Right lobe of liver (tissue), 6 donors: ENCODE measurements at regions not wholly inside any gene's neighbourhood (a gene's known extent, or its start where the extent isn't known, plus 50 kb on each side); places are given as distances from the start of the nearest gene placed in this dataset.

ENCODE experiments used
- ATAC-seq, 4 donors: fragments of 200-7000 bp; cut with Tn5 transposase; one replicate each; pipeline ENCODE4 v1.9.1; 2020; ENCODE audit warnings: mild to moderate bottlenecking in 4 of 4, moderate library complexity in 4 of 4
- DNase-seq, 3 donors: peaks; one replicate each; pipeline ENCODE4 v3.0.0-alpha.2; 2020
- H3K27ac ChIP-seq, 3 donors: fragments of 200-600 bp; one replicate each; pipeline ENCODE4 v1.8.0; 2022
- H3K27me3 ChIP-seq, 2 donors: fragments of 200-600 bp; one replicate each; pipeline ENCODE4 v1.8.0; 2022
- H3K36me3 ChIP-seq, 4 donors: fragments of 200-600 bp; sonication (generic) in 1 of 4; one replicate each; pipeline versions ENCODE4 v1.5.1 to v1.8.0; 2017 to 2022; ENCODE audit warnings: control low read depth in 1 of 4
- H3K4me1 ChIP-seq, 4 donors: fragments of 200-600 bp; sonication (generic) in 1 of 4; one replicate each; pipeline versions ENCODE4 v1.5.1 to v1.8.0; 2017 to 2022; ENCODE audit warnings: control low read depth in 1 of 4
- H3K4me3 ChIP-seq, 3 donors: fragments of 200-600 bp; one replicate each; pipeline ENCODE4 v1.8.0; 2022
- H3K9me3 ChIP-seq, 4 donors: fragments of 200-600 bp; sonication (generic) in 1 of 4; one replicate each; pipeline versions ENCODE4 v1.5.1 to v1.8.0; 2017 to 2022; ENCODE audit warnings: control low read depth in 1 of 4
- CTCF ChIP-seq, 4 donors: fragments of 200-600 bp in 3 of 4; fragments of 450-650 bp in 1 of 4; IDR thresholded peaks; one replicate each; pipeline versions ENCODE4 v1.5.1 to v1.8.0; 2016 to 2022; ENCODE audit warnings: antibody characterized with exemption in 4 of 4, mild to moderate bottlenecking in 2 of 4
- POLR2A ChIP-seq: fragments of 450-650 bp; IDR thresholded peaks from one replicate; pipeline ENCODE4 v1.6.1; 2017; ENCODE audit warnings: antibody characterized with exemption, mild to moderate bottlenecking
- WGBS: methylation state at CpG from one replicate; pipeline ENCODE4 v1.1.6; 2018; ENCODE audit warnings: low coverage, low lambda C conversion rate; ENCODE audit not compliant: insufficient coverage; ENCODE audit errors: missing lambda C conversion rate; 5-methylcytosine and 5-hydroxymethylcytosine counted together
- intact Hi-C, 2 donors: fragments of 100-400 bp; cut with DNase I; formaldehyde crosslinking; loops; one replicate each; pipeline versions ENCODE4 v1.11.2 to v1.14.1; 2022
- donor health status: DM: no; HTN: yes; CAD: no.
- donor health status: DM: no; HTN: no; CAD: no.
- donor health status: DM: no; HTN: no; CAD: no.
- donor health status: DM: no; HTN: yes; CAD: no.
- donor health status: DM: no; HTN: yes; CAD: no.

GRCh38 chr3:5874931-5875341 lies 687.4 kb downstream of the EDEM1 start:
- no peaks in the 10 kb centered on the region for H3K4me1 ChIP-seq
- ATAC-seq (no peak), DNase-seq (no peak)
- H3K27ac ChIP-seq = no peak overlapping the region
- no peak for TF ChIP-seq CTCF (IDR thresholded peaks at IDR 0.05)
- no peak for TF ChIP-seq POLR2A
- H3K9me3 ChIP-seq = no peaks in the 10 kb centered on the region
- H3K4me3 ChIP-seq = no peak overlapping the region
- intact Hi-C loops = no loop called here
- WGBS = 53% methylated on average over 2 of the region's 2 CpGs
- H3K36me3 ChIP-seq = no peaks in the 10 kb centered on the region
- H3K27me3 ChIP-seq = no peaks in the 10 kb centered on the region

- no peak for ATAC-seq
- Histone ChIP-seq H3K9me3 (no peaks in the 10 kb centered on the region), H3K4me1 (no peaks in the 10 kb centered on the region), H3K27me3 (no peaks in the 10 kb centered on the region), H3K4me3 (no peak overlapping the region), H3K27ac (no peak overlapping the region), H3K36me3 (no peaks in the 10 kb centered on the region)
- 59% methylated on average over 3 of the region's 3 CpGs for WGBS
- no peak for DNase-seq
- intact Hi-C loops = no loop called here
- no peak for TF ChIP-seq POLR2A
- TF ChIP-seq CTCF (IDR thresholded peaks at IDR 0.05) = no peak
Observed at GRCh38 chr3:5888851-5889250, 701.3 kb downstream of the EDEM1 start.

GRCh38 chr3:5889374-5889773 lies 701.9 kb downstream of the EDEM1 start:
- ATAC-seq = no peak
- intact Hi-C loops = no loop called here
- WGBS = 73% methylated on average over 3 of the region's 3 CpGs

GRCh38 chr3:5891711-5892110 lies 704.2 kb downstream of the EDEM1 start:
- ATAC-seq (no peak), DNase-seq (no peak)
- Histone ChIP-seq H3K9me3 (no peaks in the 10 kb centered on the region), H3K27ac (no peak overlapping the region), H3K36me3 (no peaks in the 10 kb centered on the region), H3K4me3 (no peak overlapping the region), H3K27me3 (no peaks in the 10 kb centered on the region), H3K4me1 (no peaks in the 10 kb centered on the region)
- WGBS = 35% methylated on average over 4 of the region's 4 CpGs
- TF ChIP-seq POLR2A (no peak), CTCF (IDR thresholded peaks at IDR 0.05) (no peak)
- intact Hi-C loops = no loop called here

More at GRCh38 chr3:5889374-5889773, 701.9 kb downstream of the EDEM1 start:
- no peaks in the 10 kb centered on the region for H3K36me3 ChIP-seq
- no peak for DNase-seq
- H3K4me1 ChIP-seq = no peaks in the 10 kb centered on the region
- no peak overlapping the region for H3K4me3 ChIP-seq
- TF ChIP-seq CTCF (IDR thresholded peaks at IDR 0.05) (no peak), POLR2A (no peak)
- H3K27ac ChIP-seq = no peak overlapping the region
- H3K9me3 ChIP-seq = no peaks in the 10 kb centered on the region
- no peaks in the 10 kb centered on the region for H3K27me3 ChIP-seq

GRCh38 chr3:5898106-5898505 lies 710.6 kb downstream of the EDEM1 start:
- Histone ChIP-seq H3K9me3 (no peaks in the 10 kb centered on the region), H3K27ac (no peak overlapping the region), H3K4me1 (no peaks in the 10 kb centered on the region), H3K27me3 (no peaks in the 10 kb centered on the region), H3K36me3 (no peaks in the 10 kb centered on the region), H3K4me3 (no peak overlapping the region)
- ATAC-seq (no peak), DNase-seq (no peak)
- TF ChIP-seq CTCF (IDR thresholded peaks at IDR 0.05) (no peak), POLR2A (no peak)
- 17% methylated on average over 2 of the region's 2 CpGs for WGBS
- intact Hi-C loops = no loop called here
